ENCODE measurements at regions not wholly inside any gene's neighbourhood (a gene's known extent, or its start where the extent isn't known, plus 50 kb on each side); places are given as distances from the start of the nearest gene placed in this dataset.

GRCh38 chr20:8946036-8946940 is 122.6 kb upstream of the PLCB4 start:
- DNase-seq: no peak
- 45 to 53% methylated on average over 6 of the region's 6 CpGs for WGBS, 2 donors (ENCODE audit: low coverage in 1 of 2)
- H3K36me3 ChIP-seq: no peaks in the 10 kb centered on the region

DNA sequence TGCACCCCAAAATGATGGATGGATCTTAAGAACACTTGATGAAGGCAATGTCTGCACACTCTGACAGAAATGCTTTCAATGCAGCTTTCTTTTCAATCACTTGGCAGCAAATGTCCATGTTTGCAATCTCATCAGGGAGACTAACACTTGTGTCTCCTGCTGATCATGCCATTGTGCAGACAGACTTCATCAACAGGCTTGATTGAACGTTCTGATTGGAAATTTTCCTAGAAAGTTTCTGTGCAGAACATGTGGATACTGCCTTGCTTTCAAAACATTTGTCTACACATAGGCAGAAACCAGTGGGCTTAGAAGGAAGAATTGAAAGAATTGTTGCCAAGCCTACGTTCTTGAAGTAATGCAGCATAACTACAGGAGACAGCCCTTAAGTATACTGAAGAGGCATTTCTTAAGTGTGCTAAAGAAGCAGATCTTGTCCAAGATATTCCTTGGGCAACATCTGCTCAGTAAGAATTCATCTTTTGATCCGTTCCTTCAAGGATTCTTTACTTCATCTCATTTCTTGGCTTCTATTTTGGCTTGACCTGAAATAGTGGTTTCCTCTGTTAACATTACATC is 120.4 kb upstream of the PLCB4 start:
- no peak overlapping the region for H3K27ac ChIP-seq
- no peaks in the 10 kb centered on the region for H3K36me3 ChIP-seq
- DNase-seq: no peak
- no peaks in the 10 kb centered on the region for H3K9me3 ChIP-seq
- intact Hi-C loops (cut with DNase I; ENCODE audit: low total_unique reads) (no loop called here), in situ Hi-C loops (cut with MboI; ENCODE audit: low pct_ligation_motif_present in 1 of 4, low pct_unique_long_range_greater_than_20kb in 1 of 4, low sequenced_read_pairs in 3 of 4) (no loop called here)
- H3K4me1 ChIP-seq: no peaks in the 10 kb centered on the region
- no peaks in the 10 kb centered on the region for H3K27me3 ChIP-seq
- 61 to 73% methylated on average over 3 of the region's 3 CpGs for WGBS, 2 donors (ENCODE audit: low coverage in 1 of 2)
- TF ChIP-seq, protein P1, sequence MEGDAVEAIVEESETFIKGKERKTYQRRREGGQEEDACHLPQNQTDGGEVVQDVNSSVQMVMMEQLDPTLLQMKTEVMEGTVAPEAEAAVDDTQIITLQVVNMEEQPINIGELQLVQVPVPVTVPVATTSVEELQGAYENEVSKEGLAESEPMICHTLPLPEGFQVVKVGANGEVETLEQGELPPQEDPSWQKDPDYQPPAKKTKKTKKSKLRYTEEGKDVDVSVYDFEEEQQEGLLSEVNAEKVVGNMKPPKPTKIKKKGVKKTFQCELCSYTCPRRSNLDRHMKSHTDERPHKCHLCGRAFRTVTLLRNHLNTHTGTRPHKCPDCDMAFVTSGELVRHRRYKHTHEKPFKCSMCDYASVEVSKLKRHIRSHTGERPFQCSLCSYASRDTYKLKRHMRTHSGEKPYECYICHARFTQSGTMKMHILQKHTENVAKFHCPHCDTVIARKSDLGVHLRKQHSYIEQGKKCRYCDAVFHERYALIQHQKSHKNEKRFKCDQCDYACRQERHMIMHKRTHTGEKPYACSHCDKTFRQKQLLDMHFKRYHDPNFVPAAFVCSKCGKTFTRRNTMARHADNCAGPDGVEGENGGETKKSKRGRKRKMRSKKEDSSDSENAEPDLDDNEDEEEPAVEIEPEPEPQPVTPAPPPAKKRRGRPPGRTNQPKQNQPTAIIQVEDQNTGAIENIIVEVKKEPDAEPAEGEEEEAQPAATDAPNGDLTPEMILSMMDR (IDR thresholded peaks at IDR 0.05): no peak
- TF ChIP-seq POLR2AphosphoS5 (IDR thresholded peaks at IDR 0.05): no peak
- no peak for TF ChIP-seq POLR2A (IDR thresholded peaks at IDR 0.05)
- no peak for TF ChIP-seq EP300 (IDR thresholded peaks at IDR 0.05; ENCODE audit: low read depth)
- no peak overlapping the region for H3K4me3 ChIP-seq

More at GRCh38 chr20:8946036-8946940, 122.6 kb upstream of the PLCB4 start:
- no peak overlapping the region for H3K27ac ChIP-seq
- in situ Hi-C loops (cut with MboI; ENCODE audit: low pct_ligation_motif_present in 1 of 4, low pct_unique_long_range_greater_than_20kb in 1 of 4, low sequenced_read_pairs in 3 of 4): no loop called here
- no peak overlapping the region for H3K4me3 ChIP-seq
- H3K27me3 ChIP-seq: no peaks in the 10 kb centered on the region
- intact Hi-C loops (cut with DNase I; ENCODE audit: low total_unique reads): no loop called here
- no peaks in the 10 kb centered on the region for H3K9me3 ChIP-seq
- TF ChIP-seq EP300 (IDR thresholded peaks at IDR 0.05; ENCODE audit: low read depth) (no peak), POLR2AphosphoS5 (IDR thresholded peaks at IDR 0.05) (peak in 2 of 3 donors; percentile 15 to 24)
- TF ChIP-seq, protein P1 (IDR thresholded peaks at IDR 0.05): no peak
- no peaks in the 10 kb centered on the region for H3K4me1 ChIP-seq

DNA sequence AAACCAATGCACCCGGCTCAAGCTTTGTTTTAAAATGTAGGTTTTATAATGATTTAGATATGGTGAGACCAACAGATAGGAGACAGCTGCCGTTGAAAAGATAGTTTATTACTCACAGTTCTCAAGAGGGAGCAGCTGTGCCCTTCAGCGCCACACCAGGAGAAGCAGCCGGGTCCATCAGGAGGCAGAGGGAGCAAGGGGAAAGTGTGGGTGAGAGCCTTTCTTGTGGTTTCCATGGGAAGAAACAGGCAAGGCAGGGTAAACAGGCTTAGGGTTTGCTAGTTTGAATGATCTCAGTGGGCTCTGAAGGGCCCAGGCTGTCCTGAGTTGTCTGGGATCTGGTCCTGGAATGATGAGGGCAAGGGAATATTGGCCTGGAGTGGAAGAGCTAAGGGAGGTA is 117.7 kb upstream of the PLCB4 start:
- no peaks in the 10 kb centered on the region for H3K4me1 ChIP-seq
- intact Hi-C loops (cut with DNase I; ENCODE audit: low total_unique reads) (no loop called here), in situ Hi-C loops (cut with MboI; ENCODE audit: low pct_ligation_motif_present in 1 of 4, low pct_unique_long_range_greater_than_20kb in 1 of 4, low sequenced_read_pairs in 3 of 4) (no loop called here)
- H3K27ac ChIP-seq: no peak overlapping the region
- H3K27me3 ChIP-seq: no peaks in the 10 kb centered on the region
- DNase-seq: no peak
- WGBS, 2 donors (ENCODE audit: low coverage in 1 of 2): 71 to 79% methylated on average over 3 to 4 of the region's 4 CpGs
- no peaks in the 10 kb centered on the region for H3K36me3 ChIP-seq
- TF ChIP-seq, protein P1 (IDR thresholded peaks at IDR 0.05): no peak
- no peak for TF ChIP-seq POLR2A (IDR thresholded peaks at IDR 0.05)
- TF ChIP-seq EP300 (IDR thresholded peaks at IDR 0.05; ENCODE audit: low read depth): no peak
- TF ChIP-seq POLR2AphosphoS5 (IDR thresholded peaks at IDR 0.05): no peak
- H3K9me3 ChIP-seq: no peaks in the 10 kb centered on the region
- H3K4me3 ChIP-seq: no peak overlapping the region

DNA sequence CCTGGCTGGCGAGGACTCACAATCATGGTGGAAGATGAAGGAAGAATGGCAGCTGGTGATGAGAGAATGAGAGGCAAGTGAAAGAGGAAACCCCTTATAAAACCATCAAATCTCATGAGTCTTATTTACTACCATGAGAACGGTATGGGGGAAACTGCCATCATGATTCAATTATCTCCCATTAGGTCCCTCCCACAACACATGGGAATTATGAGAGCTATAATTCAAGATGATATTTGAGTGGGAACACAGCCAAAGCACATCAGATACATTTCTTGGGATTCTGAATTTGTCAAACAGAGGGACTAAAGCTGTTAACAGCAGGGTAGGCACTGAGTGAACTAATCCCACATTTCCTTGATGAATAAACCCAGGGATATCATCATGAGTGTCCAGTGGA is 116.2 kb upstream of the PLCB4 start:
- H3K4me1 ChIP-seq: no peaks in the 10 kb centered on the region
- WGBS, 2 donors (ENCODE audit: low coverage in 1 of 2): 59 to 63% methylated on average over 2 of the region's 2 CpGs

More for the DNA sequence above, 116.2 kb upstream of the PLCB4 start:
- Histone ChIP-seq H3K9me3 (no peaks in the 10 kb centered on the region), H3K27me3 (no peaks in the 10 kb centered on the region), H3K27ac (no peak overlapping the region), H3K36me3 (no peaks in the 10 kb centered on the region), H3K4me3 (no peak overlapping the region)
- in situ Hi-C loops (cut with MboI; ENCODE audit: low pct_ligation_motif_present in 1 of 4, low pct_unique_long_range_greater_than_20kb in 1 of 4, low sequenced_read_pairs in 3 of 4) (no loop called here), intact Hi-C loops (cut with DNase I; ENCODE audit: low total_unique reads) (no loop called here)
- no peak for DNase-seq
- no peak for TF ChIP-seq POLR2A (IDR thresholded peaks at IDR 0.05)
- TF ChIP-seq, protein P1 (IDR thresholded peaks at IDR 0.05): no peak
